Naive thymus-derived CD8-positive, alpha-beta T cell (primary cell): ENCODE measurements at regions not wholly inside any gene's neighbourhood (a gene's known extent, or its start where the extent isn't known, plus 50 kb on each side); places are given as distances from the start of the nearest gene placed in this dataset.

Source experiments
- ATAC-seq, 2 donors: fragments of 150-1000 bp; cut with Tn5 transposase in 1 of 2; sonication (Bioruptor Pico), chemical (Tn5 transposase) in 1 of 2; 1 replicate in 1 of 2; 2 replicates in 1 of 2; pipeline ENCODE4 v1.10.0; 2021; ENCODE audit warnings: mild to moderate bottlenecking in 2 of 2, moderate library complexity in 2 of 2
- POLR2A ChIA-PET: fragments of 350-600 bp; sonication (Branson Sonifier 250); formaldehyde crosslinking; loops from one replicate; lab custom pipeline; 2021; ENCODE audit warnings: antibody characterized with exemption; lab: Charles Lee
- DNase-seq, 10 donors: peaks; one replicate each; pipeline versions ENCODE4 v3.0.0 to v3.0.0-alpha.2; 2020 to 2022
- H3K27ac Mint-ChIP-seq, 10 donors: one replicate each; pipeline ENCODE4 v1.8.0; 2020 to 2022; ENCODE audit warnings: mild to moderate bottlenecking in 10 of 10, mixed read lengths in 10 of 10, moderate library complexity in 4 of 10, inconsistent platforms in 1 of 10
- H3K27me3 Mint-ChIP-seq, 5 donors: one replicate each; pipeline ENCODE4 v1.8.0; 2021 to 2022; ENCODE audit warnings: mixed read lengths in 5 of 5
- H3K36me3 Mint-ChIP-seq, 3 donors: one replicate each; pipeline ENCODE4 v1.8.0; 2020 to 2022; ENCODE audit warnings: mixed read lengths in 3 of 3, mild to moderate bottlenecking in 2 of 3, inconsistent platforms in 1 of 3
- H3K4me1 Mint-ChIP-seq, 4 donors: one replicate each; pipeline ENCODE4 v1.8.0; 2021 to 2022; ENCODE audit warnings: mixed read lengths in 4 of 4
- H3K4me3 Mint-ChIP-seq, 10 donors: one replicate each; pipeline ENCODE4 v1.8.0; 2020 to 2022; ENCODE audit warnings: mild to moderate bottlenecking in 10 of 10, mixed read lengths in 10 of 10, moderate library complexity in 6 of 10, inconsistent platforms in 1 of 10
- H3K9me3 Mint-ChIP-seq, 9 donors: one replicate each; pipeline ENCODE4 v1.8.0; 2020 to 2022; ENCODE audit warnings: mixed read lengths in 9 of 9, mild to moderate bottlenecking in 3 of 9, inconsistent platforms in 1 of 9, moderate library complexity in 1 of 9

DNA sequence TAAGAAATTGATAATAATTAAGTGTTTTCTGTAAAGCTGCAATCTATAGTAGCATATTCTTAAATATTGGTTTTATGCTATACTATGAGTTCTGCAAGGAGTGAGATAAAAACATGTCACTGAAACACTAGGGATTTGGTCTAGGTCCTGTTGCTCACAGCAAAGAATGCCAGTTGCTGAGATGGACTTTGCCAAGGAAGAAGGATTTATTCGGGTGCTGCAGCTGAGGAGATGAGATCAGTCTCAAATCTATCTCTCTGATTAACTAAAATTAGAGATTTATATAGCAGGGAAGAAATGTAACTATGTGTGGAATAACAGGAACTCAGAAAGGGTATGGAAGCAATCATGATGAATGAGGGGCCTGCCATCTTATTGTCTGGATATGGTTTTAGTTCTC, 1569.9 kb downstream of the PCDH7 start:
- no peaks in the 10 kb centered on the region for H3K4me1 Mint-ChIP-seq
- H3K4me3 Mint-ChIP-seq: no peak overlapping the region
- peaks cover 0 to 33% (median 8%) of the 10 kb centered on the region in 9 donors for H3K9me3 Mint-ChIP-seq
- no peaks in the 10 kb centered on the region for H3K27me3 Mint-ChIP-seq
- H3K27ac Mint-ChIP-seq: no peak overlapping the region
- ATAC-seq (no peak), DNase-seq (no peak)
- POLR2A ChIA-PET: no interaction called here
- H3K36me3 Mint-ChIP-seq: no peaks in the 10 kb centered on the region

DNA sequence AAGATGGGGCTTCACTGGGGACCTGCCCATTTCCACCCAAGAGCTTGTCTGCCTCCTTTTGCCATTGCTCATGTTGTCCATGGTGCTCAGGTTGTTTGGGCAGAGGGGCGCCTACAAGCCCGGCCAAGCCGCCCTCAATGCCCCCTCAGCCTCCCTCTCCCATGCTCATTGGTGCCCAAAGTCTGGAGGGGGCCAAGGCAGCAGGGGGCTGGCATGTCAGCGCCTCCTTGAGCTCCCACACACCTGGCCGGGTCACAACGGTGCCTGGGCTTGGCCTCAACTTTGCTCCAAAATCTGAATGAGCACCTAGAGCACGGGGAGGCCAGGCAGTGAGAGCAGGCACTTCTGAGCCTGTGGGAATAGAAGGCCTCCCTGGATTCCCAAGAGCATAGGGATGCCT, 1598.8 kb downstream of the PCDH7 start:
- ATAC-seq (no peak), DNase-seq (no peak)
- Mint-ChIP-seq H3K4me1 (no peaks in the 10 kb centered on the region), H3K4me3 (no peak overlapping the region), H3K27ac (no peak overlapping the region), H3K9me3 (peaks cover 2 to 47% (median 15%) of the 10 kb centered on the region in 9 donors), H3K27me3 (no peaks in the 10 kb centered on the region), H3K36me3 (no peaks in the 10 kb centered on the region)
- POLR2A ChIA-PET: no interaction called here

- peaks cover 2 to 47% (median 23%) of the 10 kb centered on the region in 9 donors for H3K9me3 Mint-ChIP-seq
- H3K27ac Mint-ChIP-seq: no peak overlapping the region
Measured at GRCh38 chr4:32321421-32321820, 1601.3 kb downstream of the PCDH7 start.

DNA sequence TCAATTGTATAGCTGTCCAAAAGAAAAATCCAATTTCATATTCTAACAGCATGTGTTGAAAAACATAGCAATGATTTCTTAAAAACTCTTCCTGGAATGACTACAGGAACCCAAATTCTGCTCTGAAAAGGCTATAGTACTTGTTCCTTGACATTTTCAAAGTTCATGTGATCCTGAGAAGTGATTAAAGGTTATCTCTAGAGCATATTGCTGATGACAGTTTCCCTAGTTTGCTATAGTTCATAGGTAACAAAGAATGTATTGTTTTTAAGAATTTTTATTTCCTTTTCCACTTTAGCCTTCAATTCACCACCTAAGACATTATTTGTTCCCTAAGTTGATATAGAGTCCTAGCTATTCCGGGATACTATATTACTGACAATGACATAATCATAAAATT, 1614.6 kb downstream of the PCDH7 start:
- no peak overlapping the region for H3K4me3 Mint-ChIP-seq
- POLR2A ChIA-PET: no interaction called here
- no peak overlapping the region for H3K27ac Mint-ChIP-seq
- DNase-seq (no peak), ATAC-seq (no peak)
- H3K9me3 Mint-ChIP-seq: peaks cover 0 to 45% (median 6%) of the 10 kb centered on the region in 9 donors
- H3K4me1 Mint-ChIP-seq: peaks cover 0 to 1% (median 0%) of the 10 kb centered on the region in 4 donors
- H3K27me3 Mint-ChIP-seq: no peaks in the 10 kb centered on the region
- H3K36me3 Mint-ChIP-seq: no peaks in the 10 kb centered on the region

More at GRCh38 chr4:32321421-32321820, 1601.3 kb downstream of the PCDH7 start:
- POLR2A ChIA-PET: no interaction called here
- Mint-ChIP-seq H3K36me3 (peaks cover 0 to 5% (median 0%) of the 10 kb centered on the region in 3 donors), H3K4me3 (no peak overlapping the region), H3K27me3 (no peaks in the 10 kb centered on the region), H3K4me1 (no peaks in the 10 kb centered on the region)
- DNase-seq: no peak
- ATAC-seq: no peak

GRCh38 chr4:32337403-32337802, 1617.2 kb downstream of the PCDH7 start:
- no peak overlapping the region for H3K4me3 Mint-ChIP-seq
- ATAC-seq (no peak), DNase-seq (no peak)
- no peak overlapping the region for H3K27ac Mint-ChIP-seq
- peaks cover 0 to 32% (median 5%) of the 10 kb centered on the region in 9 donors for H3K9me3 Mint-ChIP-seq
- POLR2A ChIA-PET: no interaction called here
- no peaks in the 10 kb centered on the region for H3K36me3 Mint-ChIP-seq
- H3K27me3 Mint-ChIP-seq: no peaks in the 10 kb centered on the region
- peaks cover 0 to 1% (median 0%) of the 10 kb centered on the region in 4 donors for H3K4me1 Mint-ChIP-seq

DNA sequence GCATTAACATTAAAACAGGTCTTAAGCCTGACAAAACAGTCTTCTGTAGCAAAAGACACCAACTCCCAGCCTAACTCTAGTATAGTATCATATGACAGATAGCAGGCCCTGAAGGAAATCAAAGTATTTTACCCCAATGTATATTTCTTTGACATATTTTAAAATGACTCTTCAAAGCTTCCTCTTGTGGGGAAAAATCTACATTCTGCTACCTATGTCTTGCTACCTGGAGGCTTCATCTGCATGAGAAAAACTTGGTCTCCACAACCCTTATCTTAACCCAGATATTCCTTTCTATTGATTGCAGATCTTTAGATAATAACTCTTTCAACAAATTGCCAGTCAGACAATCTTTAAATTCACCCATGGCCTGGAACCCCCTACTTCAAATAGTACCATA, 1620.4 kb downstream of the PCDH7 start:
- POLR2A ChIA-PET: no interaction called here
- DNase-seq: no peak
- ATAC-seq: no peak

GRCh38 chr4:32341342-32341741, 1621.2 kb downstream of the PCDH7 start:
- no peak overlapping the region for H3K4me3 Mint-ChIP-seq
- ATAC-seq: no peak
- POLR2A ChIA-PET: no interaction called here
- H3K36me3 Mint-ChIP-seq: no peaks in the 10 kb centered on the region
- no peak overlapping the region for H3K27ac Mint-ChIP-seq
- peaks cover 0 to 20% (median 5%) of the 10 kb centered on the region in 9 donors for H3K9me3 Mint-ChIP-seq
- no peak for DNase-seq
- H3K4me1 Mint-ChIP-seq: peaks cover 0 to 1% (median 0%) of the 10 kb centered on the region in 4 donors
- no peaks in the 10 kb centered on the region for H3K27me3 Mint-ChIP-seq

More for the DNA sequence above, 1620.4 kb downstream of the PCDH7 start:
- peaks cover 0 to 24% (median 4%) of the 10 kb centered on the region in 9 donors for H3K9me3 Mint-ChIP-seq
- H3K4me1 Mint-ChIP-seq: peaks cover 0 to 1% (median 0%) of the 10 kb centered on the region in 4 donors
- H3K27ac Mint-ChIP-seq: no peak overlapping the region
- H3K4me3 Mint-ChIP-seq: no peak overlapping the region
- H3K27me3 Mint-ChIP-seq: no peaks in the 10 kb centered on the region
- H3K36me3 Mint-ChIP-seq: no peaks in the 10 kb centered on the region

DNA sequence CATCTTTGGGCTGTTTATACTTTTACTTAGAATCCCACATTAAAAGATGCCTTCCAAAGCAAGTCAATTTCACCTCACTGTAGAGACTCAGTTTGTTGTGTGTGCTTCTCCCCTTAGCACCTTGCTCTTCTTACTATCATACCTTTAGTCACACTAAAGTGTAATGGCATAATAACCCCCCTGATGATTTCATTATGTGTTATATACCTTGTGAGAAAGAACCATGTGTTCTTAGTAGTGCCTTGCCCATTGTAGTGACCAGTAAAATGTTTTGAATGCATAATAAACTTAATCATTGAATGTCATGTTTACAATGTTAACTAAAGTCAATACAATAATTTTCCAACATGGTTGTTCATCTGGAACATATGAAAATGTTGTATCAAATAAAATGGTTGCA, 1621.9 kb downstream of the PCDH7 start:
- DNase-seq: no peak
- POLR2A ChIA-PET: no interaction called here
- no peak for ATAC-seq
- H3K27ac Mint-ChIP-seq: no peak overlapping the region
- no peaks in the 10 kb centered on the region for H3K27me3 Mint-ChIP-seq
- no peaks in the 10 kb centered on the region for H3K36me3 Mint-ChIP-seq
- H3K4me3 Mint-ChIP-seq: no peak overlapping the region
- peaks cover 0 to 20% (median 5%) of the 10 kb centered on the region in 9 donors for H3K9me3 Mint-ChIP-seq
- H3K4me1 Mint-ChIP-seq: no peaks in the 10 kb centered on the region

DNA sequence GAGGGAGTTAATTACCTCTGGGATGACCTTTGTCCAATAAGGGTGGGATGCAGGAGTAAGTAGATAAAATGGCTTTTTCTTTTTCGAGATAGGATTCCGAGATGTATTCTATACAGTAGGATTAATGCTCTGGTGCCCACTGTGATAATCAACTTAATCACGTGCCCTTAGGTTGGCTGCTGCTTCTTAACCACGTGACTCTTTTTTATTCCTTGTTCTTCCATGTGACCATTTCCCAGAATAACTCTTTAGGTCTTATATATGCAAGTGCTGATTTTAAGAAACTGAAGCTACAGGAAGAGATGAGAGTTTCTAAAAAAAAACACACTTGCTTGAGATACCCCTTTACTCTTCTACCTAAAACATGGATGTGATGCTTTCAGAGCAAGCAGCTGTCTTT, 1628.9 kb downstream of the PCDH7 start:
- Mint-ChIP-seq H3K27me3 (no peaks in the 10 kb centered on the region), H3K4me1 (no peaks in the 10 kb centered on the region), H3K27ac (no peak overlapping the region), H3K4me3 (no peak overlapping the region), H3K9me3 (peaks cover 0 to 12% (median 8%) of the 10 kb centered on the region in 9 donors), H3K36me3 (no peaks in the 10 kb centered on the region)
- DNase-seq (no peak), ATAC-seq (no peak)
- POLR2A ChIA-PET: no interaction called here

DNA sequence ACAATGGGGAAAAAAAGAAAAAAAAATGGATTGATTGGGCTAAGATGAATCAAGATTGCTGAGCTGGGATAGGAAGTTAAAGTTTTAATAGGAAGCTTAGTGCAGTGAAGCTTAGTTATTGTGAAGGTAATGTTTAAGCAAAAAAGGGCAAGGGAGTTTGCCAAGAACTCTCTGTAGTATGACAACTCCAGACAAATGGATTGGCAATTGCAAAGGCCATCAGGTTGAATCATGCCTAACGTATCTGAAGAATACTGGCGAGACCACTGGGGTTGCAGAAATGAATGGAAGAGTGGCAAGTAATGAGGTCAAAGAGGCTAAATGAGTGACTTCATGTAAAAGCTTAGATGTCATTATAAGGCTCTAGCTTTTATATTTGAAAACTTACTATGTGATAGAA, 1654.0 kb downstream of the PCDH7 start:
- Mint-ChIP-seq H3K4me3 (no peak overlapping the region), H3K27ac (no peak overlapping the region), H3K9me3 (peaks cover 0 to 29% (median 11%) of the 10 kb centered on the region in 9 donors), H3K36me3 (no peaks in the 10 kb centered on the region), H3K4me1 (no peaks in the 10 kb centered on the region), H3K27me3 (no peaks in the 10 kb centered on the region)
- ATAC-seq (no peak), DNase-seq (no peak)
- POLR2A ChIA-PET: no interaction called here

GRCh38 chr4:32393806-32394205, 1673.6 kb downstream of the PCDH7 start:
- no peaks in the 10 kb centered on the region for H3K36me3 Mint-ChIP-seq
- DNase-seq (no peak), ATAC-seq (no peak)
- no peak overlapping the region for H3K4me3 Mint-ChIP-seq
- peaks cover 0 to 15% (median 4%) of the 10 kb centered on the region in 9 donors for H3K9me3 Mint-ChIP-seq
- POLR2A ChIA-PET: no interaction called here
- H3K27ac Mint-ChIP-seq: no peak overlapping the region
- H3K27me3 Mint-ChIP-seq: no peaks in the 10 kb centered on the region
- H3K4me1 Mint-ChIP-seq: no peaks in the 10 kb centered on the region

DNA sequence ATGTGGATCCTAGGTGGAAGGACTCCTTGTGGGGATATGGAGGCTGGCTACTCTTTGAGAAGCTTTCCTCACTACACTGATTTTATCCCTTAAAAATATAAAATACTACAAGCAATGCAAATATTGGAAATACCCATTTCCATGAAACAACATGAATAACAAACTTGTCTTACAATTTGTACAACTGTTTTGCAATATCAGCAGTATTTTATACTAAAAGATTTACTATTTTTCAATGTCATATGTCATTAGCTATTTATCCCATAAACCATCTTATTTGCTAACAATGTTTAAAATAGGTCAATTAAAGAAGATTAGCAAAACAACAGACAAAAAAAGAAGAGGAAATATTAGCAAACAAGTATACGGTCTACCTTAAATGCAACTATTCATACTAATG, 1674.1 kb downstream of the PCDH7 start:
- Mint-ChIP-seq H3K9me3 (peaks cover 0 to 14% (median 4%) of the 10 kb centered on the region in 9 donors), H3K27ac (no peak overlapping the region), H3K36me3 (no peaks in the 10 kb centered on the region), H3K4me3 (no peak overlapping the region), H3K27me3 (no peaks in the 10 kb centered on the region), H3K4me1 (no peaks in the 10 kb centered on the region)
- DNase-seq: no peak
- no peak for ATAC-seq
- POLR2A ChIA-PET: no interaction called here

DNA sequence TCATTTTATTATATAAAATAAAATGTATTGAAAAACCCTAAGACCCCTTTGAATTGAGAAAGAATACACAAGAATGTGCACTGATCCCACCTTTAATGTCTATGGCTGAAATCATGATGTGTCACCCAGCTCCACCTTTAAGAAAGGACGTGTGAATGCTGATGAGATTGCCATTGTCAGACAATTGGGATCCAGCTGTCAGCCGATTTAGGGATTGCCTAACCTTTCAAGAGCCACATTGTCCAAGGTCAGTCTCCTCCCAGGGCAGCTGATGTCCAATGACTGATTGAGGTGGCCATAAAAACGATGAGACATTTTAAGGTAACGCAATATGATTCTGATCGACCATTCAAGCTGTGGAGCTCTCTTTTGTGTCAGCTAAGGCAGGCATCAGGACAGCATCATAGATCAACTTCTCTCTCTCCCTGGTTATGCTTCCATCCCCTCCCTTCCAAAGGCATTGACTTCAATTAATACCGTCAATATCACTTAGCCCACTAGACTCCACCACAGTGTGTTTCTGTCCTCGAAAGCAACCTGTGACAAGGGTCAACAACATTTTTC, 1676.4 kb downstream of the PCDH7 start:
- ATAC-seq: no peak

GRCh38 chr4:32400870-32401269, 1680.7 kb downstream of the PCDH7 start:
- POLR2A ChIA-PET: no interaction called here
- Mint-ChIP-seq H3K27ac (no peak overlapping the region), H3K27me3 (no peaks in the 10 kb centered on the region), H3K4me1 (no peaks in the 10 kb centered on the region), H3K4me3 (no peak overlapping the region), H3K36me3 (no peaks in the 10 kb centered on the region), H3K9me3 (peaks cover 0 to 28% (median 4%) of the 10 kb centered on the region in 9 donors)
- ATAC-seq (no peak), DNase-seq (no peak)

More for the DNA sequence above, 1676.4 kb downstream of the PCDH7 start:
- POLR2A ChIA-PET: no interaction called here
- no peaks in the 10 kb centered on the region for H3K4me1 Mint-ChIP-seq
- no peaks in the 10 kb centered on the region for H3K27me3 Mint-ChIP-seq
- H3K36me3 Mint-ChIP-seq: no peaks in the 10 kb centered on the region
- H3K27ac Mint-ChIP-seq: no peak overlapping the region
- H3K9me3 Mint-ChIP-seq: peaks cover 0 to 16% (median 4%) of the 10 kb centered on the region in 9 donors
- DNase-seq: no peak
- H3K4me3 Mint-ChIP-seq: no peak overlapping the region
